Endothelial cell of umbilical vein (primary cell): ENCODE measurements at regions not wholly inside any gene's neighbourhood (a gene's known extent, or its start where the extent isn't known, plus 50 kb on each side); places are given as distances from the start of the nearest gene placed in this dataset.

Experiments used
- POLR2A ChIP-seq: IDR thresholded peaks from 2 replicates; pipeline ENCODE4 v1.6.1; 2012; ENCODE audit warnings: low read depth, mild to moderate bottlenecking, control low read depth, low read length
- POLR2AphosphoS5 ChIP-seq: IDR thresholded peaks from 2 replicates; pipeline ENCODE4 v1.6.1; 2012; ENCODE audit warnings: low read depth, mild to moderate bottlenecking, control low read depth, low read length, moderate library complexity; ENCODE audit not compliant: insufficient read depth
- TF ChIP-seq, protein P1 (sequence below): IDR thresholded peaks from 2 replicates; pipeline ENCODE4 v1.6.1; 2011; ENCODE audit not compliant: insufficient read depth, insufficient read length

DNA sequence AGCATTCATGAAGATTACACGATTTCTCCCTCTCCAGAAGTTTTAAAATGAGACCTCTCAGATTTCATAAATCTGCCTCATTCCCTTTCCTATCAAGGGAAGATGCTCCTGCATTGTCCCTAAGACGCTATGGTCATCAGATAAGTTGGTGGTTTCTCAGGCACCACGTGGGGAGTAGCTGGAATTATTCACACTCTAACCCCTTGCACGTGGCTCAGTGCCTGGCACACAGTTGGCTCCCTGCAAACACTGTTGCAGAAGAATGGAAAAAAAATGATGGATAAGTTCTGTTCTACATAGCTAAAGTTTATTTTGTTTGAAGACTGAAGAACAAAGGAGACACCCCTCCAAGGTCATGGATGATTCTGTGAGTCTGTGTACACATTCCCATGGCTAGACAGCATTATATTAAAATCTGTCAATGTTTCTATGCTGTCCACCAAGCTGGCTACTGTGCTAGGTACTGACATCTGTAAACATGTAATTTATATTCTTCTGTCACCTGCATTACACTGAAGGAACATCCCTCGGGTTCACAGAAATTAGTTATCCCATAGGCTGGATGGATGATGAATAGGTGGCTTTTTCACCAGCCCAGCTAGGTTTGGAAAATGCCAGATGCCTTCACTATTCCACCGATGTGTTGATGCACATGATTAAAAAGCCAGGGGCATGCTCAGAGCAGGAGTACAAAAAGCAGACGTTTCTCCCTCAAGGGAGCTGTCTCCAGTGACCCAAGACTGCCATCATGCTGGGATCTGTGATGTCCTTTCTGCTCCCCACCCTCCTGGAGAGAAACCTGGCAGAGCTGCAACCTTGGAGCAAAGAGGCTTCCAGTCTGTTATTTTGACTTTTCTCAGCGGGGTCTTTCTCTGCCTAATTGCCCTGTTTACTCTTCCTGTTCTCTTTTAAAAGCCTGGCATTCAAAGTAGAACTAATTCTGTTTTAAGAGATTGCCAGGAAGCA lies 610.5 kb downstream of the UTRN start:
- TF ChIP-seq POLR2AphosphoS5 (no peak), POLR2A (no peak)
- TF ChIP-seq, protein P1, sequence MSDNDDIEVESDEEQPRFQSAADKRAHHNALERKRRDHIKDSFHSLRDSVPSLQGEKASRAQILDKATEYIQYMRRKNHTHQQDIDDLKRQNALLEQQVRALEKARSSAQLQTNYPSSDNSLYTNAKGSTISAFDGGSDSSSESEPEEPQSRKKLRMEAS, result no peak
